ENCODE measurements at regions not wholly inside any gene's neighbourhood (a gene's known extent, or its start where the extent isn't known, plus 50 kb on each side); places are given as distances from the start of the nearest gene placed in this dataset.

DNA sequence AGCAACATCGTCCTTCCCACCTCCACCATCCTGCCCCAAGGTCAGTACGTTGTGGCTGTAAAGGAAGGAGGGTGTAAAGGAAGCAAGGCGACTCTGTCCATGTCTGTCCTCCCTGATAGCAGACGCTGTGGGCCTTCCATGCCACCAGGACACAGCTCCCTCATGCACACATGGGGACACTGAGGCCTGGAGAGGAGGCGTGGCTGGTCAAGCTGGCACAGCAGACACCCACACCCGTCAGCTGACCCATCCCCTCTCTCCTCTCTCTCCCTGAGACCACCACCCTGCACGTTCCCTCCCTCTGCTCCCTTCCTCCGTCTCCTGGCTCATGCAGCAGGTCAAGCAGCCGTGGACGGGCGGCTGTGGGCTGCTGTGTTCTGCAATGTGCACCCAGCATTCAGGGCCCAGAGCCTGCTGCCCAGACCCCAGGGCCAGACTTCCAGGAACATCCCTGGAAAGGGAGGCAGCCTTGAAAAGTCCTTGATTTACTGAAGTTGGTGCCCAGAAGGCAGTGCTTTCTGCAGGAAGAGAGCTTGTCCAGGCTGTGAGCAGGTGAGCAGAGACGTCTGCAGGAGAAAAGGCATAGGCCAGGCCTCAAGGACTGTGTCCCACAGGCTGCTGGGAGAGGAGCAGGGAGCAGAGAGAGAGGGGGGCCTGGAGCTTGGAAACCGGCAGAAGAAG is 133.6 kb downstream of the DDX1 start:
- TF ChIP-seq, protein P1, sequence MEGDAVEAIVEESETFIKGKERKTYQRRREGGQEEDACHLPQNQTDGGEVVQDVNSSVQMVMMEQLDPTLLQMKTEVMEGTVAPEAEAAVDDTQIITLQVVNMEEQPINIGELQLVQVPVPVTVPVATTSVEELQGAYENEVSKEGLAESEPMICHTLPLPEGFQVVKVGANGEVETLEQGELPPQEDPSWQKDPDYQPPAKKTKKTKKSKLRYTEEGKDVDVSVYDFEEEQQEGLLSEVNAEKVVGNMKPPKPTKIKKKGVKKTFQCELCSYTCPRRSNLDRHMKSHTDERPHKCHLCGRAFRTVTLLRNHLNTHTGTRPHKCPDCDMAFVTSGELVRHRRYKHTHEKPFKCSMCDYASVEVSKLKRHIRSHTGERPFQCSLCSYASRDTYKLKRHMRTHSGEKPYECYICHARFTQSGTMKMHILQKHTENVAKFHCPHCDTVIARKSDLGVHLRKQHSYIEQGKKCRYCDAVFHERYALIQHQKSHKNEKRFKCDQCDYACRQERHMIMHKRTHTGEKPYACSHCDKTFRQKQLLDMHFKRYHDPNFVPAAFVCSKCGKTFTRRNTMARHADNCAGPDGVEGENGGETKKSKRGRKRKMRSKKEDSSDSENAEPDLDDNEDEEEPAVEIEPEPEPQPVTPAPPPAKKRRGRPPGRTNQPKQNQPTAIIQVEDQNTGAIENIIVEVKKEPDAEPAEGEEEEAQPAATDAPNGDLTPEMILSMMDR (IDR thresholded peaks at IDR 0.05), result no peak
- no peak for TF ChIP-seq EP300 (IDR thresholded peaks at IDR 0.05)
- TF ChIP-seq POLR2A (IDR thresholded peaks at IDR 0.05), result no peak
- no peak for TF ChIP-seq POLR2AphosphoS5 (IDR thresholded peaks at IDR 0.05)
